ENCODE measurements at regions not wholly inside any gene's neighbourhood (a gene's known extent, or its start where the extent isn't known, plus 50 kb on each side); places are given as distances from the start of the nearest gene placed in this dataset.

DNA sequence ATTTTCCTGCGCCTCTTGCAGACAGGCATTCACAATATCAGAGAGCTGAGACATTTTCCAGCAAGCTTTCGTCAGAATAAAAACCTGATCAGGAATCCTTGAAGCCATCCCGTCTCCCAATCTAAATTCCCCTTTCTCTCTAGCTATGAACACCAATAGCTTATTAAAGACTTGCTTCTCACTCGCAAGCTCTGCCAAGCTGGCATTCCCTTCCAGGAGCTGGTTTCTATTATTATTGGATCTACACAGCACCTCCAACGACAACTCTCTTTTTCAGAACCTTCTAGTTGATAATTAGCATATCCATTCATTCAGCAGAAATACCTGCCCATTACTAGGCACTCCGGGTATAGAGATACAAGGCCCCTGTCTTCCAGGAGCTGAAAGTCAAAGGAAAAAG, 350.3 kb downstream of the MTX2 start:
- Histone ChIP-seq H3K79me2 (ENCODE audit: low read depth) (no peaks in the 10 kb centered on the region), H3K27ac (no peak overlapping the region), H4K20me1 (ENCODE audit: insufficient read depth) (no peaks in the 10 kb centered on the region), H3K4me2 (no peak overlapping the region), H3K4me1 (replicated peaks; ENCODE audit: insufficient read depth) (no peaks in the 10 kb centered on the region), H3K36me3 (ENCODE audit: low read depth) (no peaks in the 10 kb centered on the region), H2AFZ (no peak overlapping the region), H3K4me3 (no peak overlapping the region), H3K27me3 (ENCODE audit: insufficient read depth, low read depth) (peaks cover 4% of the 10 kb centered on the region; the same call in 1 of the 2 replicates), H3K9me3 (ENCODE audit: insufficient read depth, low read depth) (no peaks in the 10 kb centered on the region), H3K9me2 (ENCODE audit: insufficient read depth) (peaks cover 5% of the 10 kb centered on the region; the same call in 1 of the 2 replicates), H3F3A (ENCODE audit: insufficient read depth, low read depth) (no peaks in the 10 kb centered on the region)
- no TSS peak for BruUV-seq (replicated peaks)
- POLR2A ChIA-PET (ENCODE audit: unreplicated experiment), result no interaction called here
- TF ChIP-seq, protein P1, sequence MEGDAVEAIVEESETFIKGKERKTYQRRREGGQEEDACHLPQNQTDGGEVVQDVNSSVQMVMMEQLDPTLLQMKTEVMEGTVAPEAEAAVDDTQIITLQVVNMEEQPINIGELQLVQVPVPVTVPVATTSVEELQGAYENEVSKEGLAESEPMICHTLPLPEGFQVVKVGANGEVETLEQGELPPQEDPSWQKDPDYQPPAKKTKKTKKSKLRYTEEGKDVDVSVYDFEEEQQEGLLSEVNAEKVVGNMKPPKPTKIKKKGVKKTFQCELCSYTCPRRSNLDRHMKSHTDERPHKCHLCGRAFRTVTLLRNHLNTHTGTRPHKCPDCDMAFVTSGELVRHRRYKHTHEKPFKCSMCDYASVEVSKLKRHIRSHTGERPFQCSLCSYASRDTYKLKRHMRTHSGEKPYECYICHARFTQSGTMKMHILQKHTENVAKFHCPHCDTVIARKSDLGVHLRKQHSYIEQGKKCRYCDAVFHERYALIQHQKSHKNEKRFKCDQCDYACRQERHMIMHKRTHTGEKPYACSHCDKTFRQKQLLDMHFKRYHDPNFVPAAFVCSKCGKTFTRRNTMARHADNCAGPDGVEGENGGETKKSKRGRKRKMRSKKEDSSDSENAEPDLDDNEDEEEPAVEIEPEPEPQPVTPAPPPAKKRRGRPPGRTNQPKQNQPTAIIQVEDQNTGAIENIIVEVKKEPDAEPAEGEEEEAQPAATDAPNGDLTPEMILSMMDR (conservative IDR thresholded peaks at IDR 0.05), result no peak
- no peak for TF ChIP-seq EZH2 (IDR thresholded peaks at IDR 0.05; ENCODE audit: low read depth)
- intact Hi-C loops (cut with micrococcal nuclease; ENCODE audit: unreplicated experiment), result no loop called here
- no peak for DNase-seq
- CTCF ChIA-PET, result no interaction called here

DNA sequence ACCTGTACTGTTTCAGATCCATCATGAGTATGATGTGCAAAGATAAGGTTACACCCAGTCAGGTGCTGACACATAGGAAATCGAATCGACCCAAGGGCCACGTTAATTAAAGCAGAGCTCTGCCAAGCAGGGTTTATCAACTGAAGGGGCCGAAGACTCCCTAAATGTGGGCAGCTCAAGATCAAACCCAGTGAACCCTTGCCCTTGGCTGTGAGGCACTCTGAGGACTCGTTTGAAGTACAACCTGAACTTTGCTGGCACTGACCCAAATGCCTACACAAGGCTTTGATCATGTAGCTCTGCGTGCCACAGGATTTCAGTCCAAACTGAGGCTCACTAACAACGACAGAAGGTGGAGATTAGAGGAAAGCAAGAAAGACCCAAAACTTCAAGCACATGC, 352.1 kb downstream of the MTX2 start:
- Histone ChIP-seq H3K9me3 (ENCODE audit: insufficient read depth, low read depth) (no peaks in the 10 kb centered on the region), H3K4me1 (replicated peaks; ENCODE audit: insufficient read depth) (no peaks in the 10 kb centered on the region), H3K36me3 (ENCODE audit: low read depth) (no peaks in the 10 kb centered on the region), H3K4me2 (no peak overlapping the region), H3K27ac (no peak overlapping the region), H3K79me2 (ENCODE audit: low read depth) (no peaks in the 10 kb centered on the region), H3F3A (ENCODE audit: insufficient read depth, low read depth) (no peaks in the 10 kb centered on the region), H3K4me3 (no peak overlapping the region), H4K20me1 (ENCODE audit: insufficient read depth) (no peaks in the 10 kb centered on the region), H3K27me3 (ENCODE audit: insufficient read depth, low read depth) (peaks cover 4% of the 10 kb centered on the region; the same call in 1 of the 2 replicates), H3K9me2 (ENCODE audit: insufficient read depth) (no peaks in the 10 kb centered on the region), H2AFZ (no peak overlapping the region)
- intact Hi-C loops (cut with micrococcal nuclease; ENCODE audit: unreplicated experiment), result loop anchor here (1.0 kb wide), 1 partner anchor 8 kb away; no protein-coding TSS in a partner anchor
- no TSS peak for BruUV-seq (replicated peaks)
- TF ChIP-seq EZH2 (IDR thresholded peaks at IDR 0.05; ENCODE audit: low read depth), result no peak
- TF ChIP-seq, protein P1 (conservative IDR thresholded peaks at IDR 0.05), result no peak
- ChIA-PET CTCF (no interaction called here), POLR2A (ENCODE audit: unreplicated experiment) (no interaction called here)
- DNase-seq, result no peak

DNA sequence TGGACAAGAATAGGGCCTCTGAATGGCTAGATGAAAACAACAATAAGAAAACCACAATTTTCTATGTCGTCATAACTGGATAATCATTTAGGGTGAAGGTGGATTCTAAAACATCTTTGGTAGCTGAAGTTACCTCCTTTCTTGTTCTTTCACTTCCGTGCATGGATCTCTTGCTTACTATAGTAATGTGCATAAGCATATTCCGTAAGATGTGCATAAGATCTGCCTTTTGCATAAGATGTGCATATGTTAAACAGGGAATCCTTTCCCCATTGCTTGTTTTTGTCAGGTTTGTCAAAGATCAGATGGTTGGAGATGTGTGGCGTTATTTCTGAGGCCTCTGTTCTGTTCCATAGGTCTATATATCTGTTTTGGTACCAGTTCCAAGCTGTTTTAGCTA, 353.6 kb downstream of the MTX2 start:
- H3K4me3 ChIP-seq, result no peak overlapping the region
- no peak overlapping the region for H3K27ac ChIP-seq
- no TSS peak for BruUV-seq (replicated peaks)
- POLR2A ChIA-PET (ENCODE audit: unreplicated experiment), result no interaction called here
- no peaks in the 10 kb centered on the region; the same call in 1 of the 2 replicates for H4K20me1 ChIP-seq (ENCODE audit: insufficient read depth)
- H3K9me3 ChIP-seq (ENCODE audit: insufficient read depth, low read depth), result 0 out of 2 replicates have a peak, but pooled peaks cover 3% of the 10 kb centered on the region
- TF ChIP-seq EZH2 (IDR thresholded peaks at IDR 0.05; ENCODE audit: low read depth), result no peak
- TF ChIP-seq, protein P1 (conservative IDR thresholded peaks at IDR 0.05), result no peak
- DNase-seq, result no peak
- H3K79me2 ChIP-seq (ENCODE audit: low read depth), result no peaks in the 10 kb centered on the region
- H2AFZ ChIP-seq, result no peak overlapping the region
- H3K9me2 ChIP-seq (ENCODE audit: insufficient read depth), result 0 out of 2 replicates have a peak, but pooled peaks cover 5% of the 10 kb centered on the region
- CTCF ChIA-PET, result no interaction called here
- H3F3A ChIP-seq (ENCODE audit: insufficient read depth, low read depth), result no peaks in the 10 kb centered on the region
- intact Hi-C loops (cut with micrococcal nuclease; ENCODE audit: unreplicated experiment), result no loop called here
- peaks cover 4% of the 10 kb centered on the region; the same call in 1 of the 2 replicates for H3K27me3 ChIP-seq (ENCODE audit: insufficient read depth, low read depth)
- H3K4me2 ChIP-seq, result no peak overlapping the region
- H3K36me3 ChIP-seq (ENCODE audit: low read depth), result no peaks in the 10 kb centered on the region
- no peaks in the 10 kb centered on the region for H3K4me1 ChIP-seq (replicated peaks; ENCODE audit: insufficient read depth)

Measured in PC-9 (cell line).